GM23338 (cell line): ENCODE measurements at regions not wholly inside any gene's neighbourhood (a gene's known extent, or its start where the extent isn't known, plus 50 kb on each side); places are given as distances from the start of the nearest gene placed in this dataset.

Experiments used
- ATAC-seq: fragments of 200-7000 bp; cut with Tn5 transposase; 3 replicates; pipeline ENCODE4 v1.9.1; 2020
- DNase-seq: peaks from one replicate; pipeline ENCODE4 v3.0.0-alpha.2; 2015; ENCODE audit warnings: low spot score
- H2AFZ ChIP-seq: fragments of 200-600 bp; sonication (generic); 2 replicates; pipeline ENCODE4 v1.8.0; 2016; ENCODE audit warnings: antibody characterized with exemption, mild to moderate bottlenecking, moderate library complexity
- H3F3A ChIP-seq: fragments of 200-600 bp; sonication (generic); replicated peaks from 2 replicates; pipeline ENCODE4 v1.8.0; 2017; ENCODE audit warnings: antibody characterized with exemption, mixed run types, low read depth
- H3K27ac ChIP-seq: fragments of 200-600 bp; sonication (generic); 2 replicates; pipeline ENCODE4 v1.6.1; 2016; ENCODE audit warnings: low read depth
- H3K27me3 ChIP-seq: fragments of 200-600 bp; sonication (generic); 2 replicates; pipeline ENCODE4 v1.8.0; 2016; ENCODE audit warnings: mild to moderate bottlenecking, mixed run types, moderate library complexity; ENCODE audit not compliant: insufficient read depth
- H3K36me3 ChIP-seq: fragments of 200-600 bp; sonication (generic); 2 replicates; pipeline ENCODE4 v1.8.0; 2016; ENCODE audit warnings: mild to moderate bottlenecking; ENCODE audit not compliant: insufficient read depth
- H3K4me1 ChIP-seq: fragments of 200-600 bp; sonication (generic); 2 replicates; pipeline ENCODE4 v1.8.0; 2016; ENCODE audit warnings: mild to moderate bottlenecking, moderate library complexity; ENCODE audit not compliant: insufficient read depth
- H3K4me2 ChIP-seq: fragments of 200-600 bp; sonication (generic); 2 replicates; pipeline ENCODE4 v1.7.1; 2017; ENCODE audit warnings: mixed run types
- H3K4me3 ChIP-seq: fragments of 200-600 bp; sonication (generic); 2 replicates; pipeline ENCODE4 v1.6.1; 2016; ENCODE audit warnings: mixed run types
- H3K79me2 ChIP-seq: fragments of 200-600 bp; sonication (generic); replicated peaks from 2 replicates; pipeline ENCODE4 v1.8.0; 2017; ENCODE audit warnings: mild to moderate bottlenecking; ENCODE audit not compliant: insufficient read depth
- H3K9me2 ChIP-seq: fragments of 200-600 bp; sonication (generic); 2 replicates; pipeline ENCODE4 v1.8.0; 2017; ENCODE audit not compliant: insufficient read depth
- H4K20me1 ChIP-seq: fragments of 200-600 bp; sonication (generic); replicated peaks from 2 replicates; pipeline ENCODE4 v1.8.0; 2017; ENCODE audit warnings: mild to moderate bottlenecking; ENCODE audit not compliant: insufficient read depth
- H3K27ac Mint-ChIP-seq: 2 replicates; pipeline ENCODE4 v1.8.0; 2020; ENCODE audit warnings: inconsistent platforms, mild to moderate bottlenecking, moderate library complexity, mixed read lengths
- H3K27me3 Mint-ChIP-seq: 3 replicates; pipeline ENCODE4 v1.8.0; 2022; ENCODE audit warnings: low read depth, mild to moderate bottlenecking, moderate library complexity, mixed read lengths, inconsistent platforms; ENCODE audit not compliant: insufficient read depth, poor library complexity
- H3K36me3 Mint-ChIP-seq: 3 replicates; pipeline ENCODE4 v1.8.0; 2021; ENCODE audit warnings: low read depth, mild to moderate bottlenecking, inconsistent platforms, moderate library complexity, mixed read lengths
- H3K4me1 Mint-ChIP-seq: 3 replicates; pipeline ENCODE4 v1.8.0; 2020; ENCODE audit warnings: mild to moderate bottlenecking, inconsistent platforms, mixed read lengths
- H3K4me3 Mint-ChIP-seq: 3 replicates; pipeline ENCODE4 v1.8.0; 2021; ENCODE audit warnings: moderate library complexity, mild to moderate bottlenecking, inconsistent platforms, mixed read lengths
- H3K9me3 Mint-ChIP-seq: 3 replicates; pipeline ENCODE4 v1.8.0; 2020; ENCODE audit warnings: moderate library complexity, mild to moderate bottlenecking, inconsistent platforms, mixed read lengths
- CREB1 ChIP-seq: fragments of 250-450 bp; sonication (Bioruptor Pico); IDR thresholded peaks from 2 replicates; pipeline ENCODE4 v1.5.0; 2020; ENCODE audit warnings: low read depth, mild to moderate bottlenecking, moderate library complexity
- EZH2 ChIP-seq: fragments of 200-600 bp; sonication (generic); IDR thresholded peaks from one replicate; pipeline ENCODE4 v1.8.0; 2017; ENCODE audit warnings: antibody characterized with exemption, mild to moderate bottlenecking, low read depth; ENCODE audit not compliant: unreplicated experiment
- EZH2phosphoT487 ChIP-seq: fragments of 200-600 bp; sonication (generic); IDR thresholded peaks from one replicate; pipeline ENCODE4 v1.8.1; 2018; ENCODE audit warnings: antibody characterized with exemption; ENCODE audit not compliant: unreplicated experiment
- JUNB ChIP-seq: IDR thresholded peaks from one replicate; pipeline ENCODE4 v1.6.1; 2016; ENCODE audit warnings: antibody characterized with exemption; ENCODE audit not compliant: unreplicated experiment
- NANOG ChIP-seq: IDR thresholded peaks from 2 replicates; pipeline ENCODE4 v1.6.1; 2016; ENCODE audit warnings: antibody characterized with exemption, borderline replicate concordance
- POLR2AphosphoS5 ChIP-seq: IDR thresholded peaks from 2 replicates; pipeline ENCODE4 v1.6.1; 2016; ENCODE audit warnings: antibody characterized with exemption, low read depth
- STAT1 ChIP-seq: IDR thresholded peaks from one replicate; pipeline ENCODE4 v1.6.1; 2016; ENCODE audit warnings: antibody characterized with exemption; ENCODE audit not compliant: unreplicated experiment
- ZNF114 ChIP-seq: fragments of 250-450 bp; sonication (Bioruptor Pico); IDR thresholded peaks from 2 replicates; pipeline ENCODE4 v1.5.0; 2020; ENCODE audit warnings: mild to moderate bottlenecking, moderate library complexity
- TF ChIP-seq, protein P1 (sequence below), 2 experiments: fragments of 200-600 bp in 1 of 2; sonication (generic) in 1 of 2; conservative IDR thresholded peaks; 2 replicates each; pipeline versions ENCODE4 v1.5.1 to v1.6.1; 2016 to 2017; ENCODE audit warnings: antibody characterized with exemption in 2 of 2, low read depth in 2 of 2, mild to moderate bottlenecking in 2 of 2, moderate library complexity in 1 of 2
- TF ChIP-seq, protein P2 (sequence below): IDR thresholded peaks from 2 replicates; pipeline ENCODE4 v1.6.1; 2016; ENCODE audit warnings: antibody characterized with exemption
- TF ChIP-seq, protein P3 (sequence below): IDR thresholded peaks from one replicate; pipeline ENCODE4 v1.6.1; 2018; ENCODE audit warnings: antibody characterized with exemption; ENCODE audit not compliant: unreplicated experiment

DNA sequence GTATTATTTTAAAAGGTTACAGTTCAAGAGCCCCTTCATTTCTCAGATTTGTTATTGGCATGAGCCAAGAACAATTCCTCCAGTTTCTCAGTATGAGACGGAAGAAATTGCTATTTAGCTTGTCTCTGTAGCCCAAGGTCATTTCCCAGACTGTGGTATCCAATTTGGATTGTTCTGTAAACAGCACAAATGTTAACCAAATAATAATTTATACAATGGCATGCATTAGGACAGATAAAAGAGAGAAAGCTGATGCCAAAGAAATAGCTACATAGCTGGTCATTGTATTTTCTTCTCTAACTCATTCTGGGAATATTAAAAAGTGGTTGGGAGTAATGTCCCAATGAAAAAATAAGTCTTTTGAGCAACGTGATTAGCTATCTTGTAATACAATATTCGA, 134.6 kb upstream of the NPY2R start:
- ATAC-seq: no peak
- Histone ChIP-seq H3K79me2 (no peaks in the 10 kb centered on the region), H3K9me2 (no peaks in the 10 kb centered on the region), H3K4me1 (no peaks in the 10 kb centered on the region), H4K20me1 (no peaks in the 10 kb centered on the region), H3K27ac (no peak overlapping the region), H3K4me2 (no peak overlapping the region), H3K4me3 (no peak overlapping the region), H3K27me3 (no peaks in the 10 kb centered on the region), H2AFZ (no peak overlapping the region), H3F3A (no peaks in the 10 kb centered on the region), H3K36me3 (no peaks in the 10 kb centered on the region)
- Mint-ChIP-seq H3K27me3 (no peaks in the 10 kb centered on the region), H3K4me1 (peaks cover 3% of the 10 kb centered on the region; the same call in 2 of the 3 replicates), H3K36me3 (no peaks in the 10 kb centered on the region), H3K27ac (no peak overlapping the region), H3K4me3 (no peak overlapping the region), H3K9me3 (no peaks in the 10 kb centered on the region)
- TF ChIP-seq, protein P1, sequence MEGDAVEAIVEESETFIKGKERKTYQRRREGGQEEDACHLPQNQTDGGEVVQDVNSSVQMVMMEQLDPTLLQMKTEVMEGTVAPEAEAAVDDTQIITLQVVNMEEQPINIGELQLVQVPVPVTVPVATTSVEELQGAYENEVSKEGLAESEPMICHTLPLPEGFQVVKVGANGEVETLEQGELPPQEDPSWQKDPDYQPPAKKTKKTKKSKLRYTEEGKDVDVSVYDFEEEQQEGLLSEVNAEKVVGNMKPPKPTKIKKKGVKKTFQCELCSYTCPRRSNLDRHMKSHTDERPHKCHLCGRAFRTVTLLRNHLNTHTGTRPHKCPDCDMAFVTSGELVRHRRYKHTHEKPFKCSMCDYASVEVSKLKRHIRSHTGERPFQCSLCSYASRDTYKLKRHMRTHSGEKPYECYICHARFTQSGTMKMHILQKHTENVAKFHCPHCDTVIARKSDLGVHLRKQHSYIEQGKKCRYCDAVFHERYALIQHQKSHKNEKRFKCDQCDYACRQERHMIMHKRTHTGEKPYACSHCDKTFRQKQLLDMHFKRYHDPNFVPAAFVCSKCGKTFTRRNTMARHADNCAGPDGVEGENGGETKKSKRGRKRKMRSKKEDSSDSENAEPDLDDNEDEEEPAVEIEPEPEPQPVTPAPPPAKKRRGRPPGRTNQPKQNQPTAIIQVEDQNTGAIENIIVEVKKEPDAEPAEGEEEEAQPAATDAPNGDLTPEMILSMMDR (conservative IDR thresholded peaks at IDR 0.05; ENCODE audit: low read depth in 2 of 2): no peak
- TF ChIP-seq ZNF114: no peak
- no peak for DNase-seq

DNA sequence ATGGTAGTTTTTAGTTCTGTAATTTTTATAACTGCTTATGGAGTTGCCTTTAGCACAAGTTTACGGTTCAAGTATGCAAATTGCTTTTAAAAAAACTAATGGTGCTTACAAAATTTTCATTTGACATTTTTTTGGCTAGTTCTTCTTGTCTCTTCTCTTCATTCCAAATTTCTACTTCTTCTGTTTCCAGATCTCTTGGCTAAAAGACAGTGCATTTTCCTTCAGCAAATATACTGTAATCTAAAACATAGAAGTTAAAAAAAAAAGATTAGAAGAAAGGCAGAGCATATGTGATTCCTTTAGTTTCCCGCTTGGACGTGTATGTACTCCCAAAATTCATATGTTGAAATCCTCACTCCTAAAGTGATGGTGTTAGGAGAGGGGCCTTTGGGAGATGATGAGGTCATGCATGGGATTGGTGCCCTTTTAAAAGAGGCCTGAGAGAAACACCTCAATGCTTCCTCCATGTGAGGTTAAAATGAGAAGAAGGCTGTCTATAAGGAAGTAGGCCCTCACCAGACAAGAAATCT, 132.1 kb upstream of the NPY2R start:
- Histone ChIP-seq H3K4me1 (no peaks in the 10 kb centered on the region), H3K27me3 (no peaks in the 10 kb centered on the region), H3K36me3 (no peaks in the 10 kb centered on the region), H2AFZ (no peak overlapping the region), H3K4me2 (no peak overlapping the region), H3K9me2 (peaks cover 5% of the 10 kb centered on the region; the same call in 1 of the 2 replicates), H3K4me3 (no peak overlapping the region), H3F3A (no peaks in the 10 kb centered on the region), H4K20me1 (no peaks in the 10 kb centered on the region), H3K79me2 (no peaks in the 10 kb centered on the region), H3K27ac (no peak overlapping the region)
- Mint-ChIP-seq H3K9me3 (no peaks in the 10 kb centered on the region), H3K4me3 (no peak overlapping the region), H3K4me1 (peaks cover 3% of the 10 kb centered on the region; the same call in 2 of the 3 replicates), H3K27me3 (no peaks in the 10 kb centered on the region), H3K36me3 (no peaks in the 10 kb centered on the region), H3K27ac (no peak overlapping the region)
- DNase-seq (no peak), ATAC-seq (no peak)
- TF ChIP-seq EZH2phosphoT487 (no peak), STAT1 (no peak), POLR2AphosphoS5 (no peak), JUNB (no peak), CREB1 (no peak), ZNF114 (no peak), EZH2 (no peak), NANOG (no peak)
- TF ChIP-seq, protein P2, sequence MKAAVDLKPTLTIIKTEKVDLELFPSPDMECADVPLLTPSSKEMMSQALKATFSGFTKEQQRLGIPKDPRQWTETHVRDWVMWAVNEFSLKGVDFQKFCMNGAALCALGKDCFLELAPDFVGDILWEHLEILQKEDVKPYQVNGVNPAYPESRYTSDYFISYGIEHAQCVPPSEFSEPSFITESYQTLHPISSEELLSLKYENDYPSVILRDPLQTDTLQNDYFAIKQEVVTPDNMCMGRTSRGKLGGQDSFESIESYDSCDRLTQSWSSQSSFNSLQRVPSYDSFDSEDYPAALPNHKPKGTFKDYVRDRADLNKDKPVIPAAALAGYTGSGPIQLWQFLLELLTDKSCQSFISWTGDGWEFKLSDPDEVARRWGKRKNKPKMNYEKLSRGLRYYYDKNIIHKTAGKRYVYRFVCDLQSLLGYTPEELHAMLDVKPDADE: no peak
- TF ChIP-seq, protein P1 (conservative IDR thresholded peaks at IDR 0.05; ENCODE audit: low read depth in 2 of 2): no peak
- TF ChIP-seq, protein P3, sequence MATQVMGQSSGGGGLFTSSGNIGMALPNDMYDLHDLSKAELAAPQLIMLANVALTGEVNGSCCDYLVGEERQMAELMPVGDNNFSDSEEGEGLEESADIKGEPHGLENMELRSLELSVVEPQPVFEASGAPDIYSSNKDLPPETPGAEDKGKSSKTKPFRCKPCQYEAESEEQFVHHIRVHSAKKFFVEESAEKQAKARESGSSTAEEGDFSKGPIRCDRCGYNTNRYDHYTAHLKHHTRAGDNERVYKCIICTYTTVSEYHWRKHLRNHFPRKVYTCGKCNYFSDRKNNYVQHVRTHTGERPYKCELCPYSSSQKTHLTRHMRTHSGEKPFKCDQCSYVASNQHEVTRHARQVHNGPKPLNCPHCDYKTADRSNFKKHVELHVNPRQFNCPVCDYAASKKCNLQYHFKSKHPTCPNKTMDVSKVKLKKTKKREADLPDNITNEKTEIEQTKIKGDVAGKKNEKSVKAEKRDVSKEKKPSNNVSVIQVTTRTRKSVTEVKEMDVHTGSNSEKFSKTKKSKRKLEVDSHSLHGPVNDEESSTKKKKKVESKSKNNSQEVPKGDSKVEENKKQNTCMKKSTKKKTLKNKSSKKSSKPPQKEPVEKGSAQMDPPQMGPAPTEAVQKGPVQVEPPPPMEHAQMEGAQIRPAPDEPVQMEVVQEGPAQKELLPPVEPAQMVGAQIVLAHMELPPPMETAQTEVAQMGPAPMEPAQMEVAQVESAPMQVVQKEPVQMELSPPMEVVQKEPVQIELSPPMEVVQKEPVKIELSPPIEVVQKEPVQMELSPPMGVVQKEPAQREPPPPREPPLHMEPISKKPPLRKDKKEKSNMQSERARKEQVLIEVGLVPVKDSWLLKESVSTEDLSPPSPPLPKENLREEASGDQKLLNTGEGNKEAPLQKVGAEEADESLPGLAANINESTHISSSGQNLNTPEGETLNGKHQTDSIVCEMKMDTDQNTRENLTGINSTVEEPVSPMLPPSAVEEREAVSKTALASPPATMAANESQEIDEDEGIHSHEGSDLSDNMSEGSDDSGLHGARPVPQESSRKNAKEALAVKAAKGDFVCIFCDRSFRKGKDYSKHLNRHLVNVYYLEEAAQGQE: no peak
